Endodermal cell (in vitro differentiated cells): ENCODE measurements at regions not wholly inside any gene's neighbourhood (a gene's known extent, or its start where the extent isn't known, plus 50 kb on each side); places are given as distances from the start of the nearest gene placed in this dataset.

Experiments
- DNase-seq: peaks from one replicate; pipeline ENCODE4 v3.0.0-alpha.2; 2017
- H3K27ac ChIP-seq: 2 replicates; pipeline ENCODE4 v1.5.1; 2013; ENCODE audit warnings: mild to moderate bottlenecking, low read depth, low read length, moderate library complexity
- H3K27me3 ChIP-seq: 2 replicates; pipeline ENCODE4 v1.6.1; 2013; ENCODE audit warnings: mild to moderate bottlenecking, low read length, moderate library complexity; ENCODE audit not compliant: insufficient read depth, control insufficient read depth, poor library complexity, severe bottlenecking
- H3K36me3 ChIP-seq: 2 replicates; pipeline ENCODE4 v1.7.0; 2013; ENCODE audit warnings: mild to moderate bottlenecking, low read length, moderate library complexity; ENCODE audit not compliant: control insufficient read depth, insufficient read depth
- H3K4me1 ChIP-seq: one replicate; pipeline ENCODE4 v1.7.0; 2013; ENCODE audit warnings: low read length; ENCODE audit not compliant: control insufficient read depth, insufficient read depth
- H3K4me3 ChIP-seq: 2 replicates; pipeline ENCODE4 v1.5.1; 2013; ENCODE audit warnings: mild to moderate bottlenecking, low read length, moderate library complexity
- H3K9ac ChIP-seq: 2 replicates; pipeline ENCODE4 v1.6.1; 2013; ENCODE audit warnings: mild to moderate bottlenecking, low read length, moderate library complexity; ENCODE audit not compliant: poor library complexity, severe bottlenecking; ENCODE audit errors: extremely low read depth
- H3K9me3 ChIP-seq: 2 replicates; pipeline ENCODE4 v1.6.1; 2013; ENCODE audit warnings: mild to moderate bottlenecking, low read length, moderate library complexity; ENCODE audit not compliant: control insufficient read depth
- H3K27ac Mint-ChIP-seq: 2 replicates; pipeline ENCODE4 v1.8.0; 2020; ENCODE audit warnings: mixed read lengths
- H3K27me3 Mint-ChIP-seq: 2 replicates; pipeline ENCODE4 v1.8.0; 2021; ENCODE audit warnings: mild to moderate bottlenecking, mixed read lengths; ENCODE audit not compliant: insufficient read depth
- H3K36me3 Mint-ChIP-seq: 2 replicates; pipeline ENCODE4 v1.8.0; 2020; ENCODE audit warnings: low read depth, mixed read lengths
- H3K4me1 Mint-ChIP-seq: 2 replicates; pipeline ENCODE4 v1.8.0; 2020; ENCODE audit warnings: mixed read lengths
- H3K4me3 Mint-ChIP-seq: 2 replicates; pipeline ENCODE4 v1.8.0; 2020; ENCODE audit warnings: mild to moderate bottlenecking, moderate library complexity, mixed read lengths
- H3K9me3 Mint-ChIP-seq: 2 replicates; pipeline ENCODE4 v1.8.0; 2020; ENCODE audit warnings: mild to moderate bottlenecking, mixed read lengths
- WGBS, 2 experiments: methylation state at CpG; one replicate each; pipeline versions ENCODE4 v1.1.5 to v1.1.7; 2013; ENCODE audit warnings: missing lambda C conversion rate in 2 of 2, mixed read lengths in 1 of 2; ENCODE audit not compliant: insufficient coverage in 1 of 2, insufficient read length in 1 of 2; 5-methylcytosine and 5-hydroxymethylcytosine counted together
- TF ChIP-seq, protein P1 (sequence below): fragments of 200-600 bp; sonication (generic); conservative IDR thresholded peaks from 2 replicates; pipeline ENCODE4 v1.5.0; 2021; ENCODE audit warnings: antibody characterized with exemption, mild to moderate bottlenecking

DNA sequence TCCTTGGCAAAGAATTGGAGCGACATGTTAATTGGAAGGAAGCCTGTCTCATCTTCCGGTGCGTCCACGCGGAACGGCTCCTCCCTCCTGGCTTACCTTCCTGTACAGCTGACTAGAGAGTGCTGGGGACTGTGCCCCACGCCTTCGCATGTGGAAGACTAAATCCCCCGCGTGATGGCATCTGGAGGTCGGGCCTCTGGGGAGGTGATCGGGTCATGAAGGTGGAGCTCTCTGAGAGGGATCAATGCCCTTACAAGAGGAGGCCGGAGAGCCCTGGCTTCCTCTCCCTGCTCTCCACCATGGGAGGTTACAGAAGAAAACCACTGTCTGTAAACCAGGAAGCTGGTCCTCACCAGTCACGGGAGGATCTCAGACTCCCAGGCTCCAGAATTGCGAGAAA is 104.1 kb upstream of the OTOS start:
- no peak overlapping the region for H3K27ac ChIP-seq
- no peaks in the 10 kb centered on the region for H3K36me3 Mint-ChIP-seq
- no peaks in the 10 kb centered on the region for H3K4me1 ChIP-seq
- peaks cover 21% of the 10 kb centered on the region for H3K27me3 ChIP-seq
- H3K27me3 Mint-ChIP-seq, result peaks cover 15% of the 10 kb centered on the region
- TF ChIP-seq, protein P1, sequence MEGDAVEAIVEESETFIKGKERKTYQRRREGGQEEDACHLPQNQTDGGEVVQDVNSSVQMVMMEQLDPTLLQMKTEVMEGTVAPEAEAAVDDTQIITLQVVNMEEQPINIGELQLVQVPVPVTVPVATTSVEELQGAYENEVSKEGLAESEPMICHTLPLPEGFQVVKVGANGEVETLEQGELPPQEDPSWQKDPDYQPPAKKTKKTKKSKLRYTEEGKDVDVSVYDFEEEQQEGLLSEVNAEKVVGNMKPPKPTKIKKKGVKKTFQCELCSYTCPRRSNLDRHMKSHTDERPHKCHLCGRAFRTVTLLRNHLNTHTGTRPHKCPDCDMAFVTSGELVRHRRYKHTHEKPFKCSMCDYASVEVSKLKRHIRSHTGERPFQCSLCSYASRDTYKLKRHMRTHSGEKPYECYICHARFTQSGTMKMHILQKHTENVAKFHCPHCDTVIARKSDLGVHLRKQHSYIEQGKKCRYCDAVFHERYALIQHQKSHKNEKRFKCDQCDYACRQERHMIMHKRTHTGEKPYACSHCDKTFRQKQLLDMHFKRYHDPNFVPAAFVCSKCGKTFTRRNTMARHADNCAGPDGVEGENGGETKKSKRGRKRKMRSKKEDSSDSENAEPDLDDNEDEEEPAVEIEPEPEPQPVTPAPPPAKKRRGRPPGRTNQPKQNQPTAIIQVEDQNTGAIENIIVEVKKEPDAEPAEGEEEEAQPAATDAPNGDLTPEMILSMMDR, result no peak
- H3K4me1 Mint-ChIP-seq, result no peaks in the 10 kb centered on the region
- no peak for DNase-seq
- no peak overlapping the region for H3K9ac ChIP-seq
- H3K27ac Mint-ChIP-seq, result no peak overlapping the region
- WGBS, 2 experiments, result 88 to 89% methylated on average over 15 of the region's 15 CpGs
- H3K4me3 ChIP-seq, result no peak overlapping the region
- no peak overlapping the region for H3K4me3 Mint-ChIP-seq
- no peaks in the 10 kb centered on the region for H3K36me3 ChIP-seq
- no peaks in the 10 kb centered on the region for H3K9me3 Mint-ChIP-seq
- no peaks in the 10 kb centered on the region for H3K9me3 ChIP-seq

DNA sequence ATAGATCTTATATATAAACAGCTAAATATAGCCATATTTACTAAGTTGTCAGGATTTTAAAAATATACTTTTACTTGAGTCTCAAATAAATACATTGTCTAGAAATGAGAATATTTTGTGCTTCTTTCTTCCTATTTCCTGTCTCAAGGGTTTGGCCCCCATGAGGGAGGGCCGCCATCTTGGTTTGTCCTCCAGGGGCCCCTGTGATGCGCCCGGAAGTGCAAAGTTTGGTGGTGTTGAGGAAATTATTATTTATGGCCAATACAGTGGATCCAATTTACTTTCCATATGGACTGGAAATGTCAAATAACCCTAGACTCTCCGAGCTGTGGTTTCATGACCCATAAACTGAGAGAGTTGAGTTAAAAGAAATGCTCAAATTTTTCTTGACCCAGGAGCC is 104.7 kb upstream of the OTOS start:
- H3K4me1 Mint-ChIP-seq, result no peaks in the 10 kb centered on the region
- WGBS, 2 experiments, result 82% methylated on average over 4 of the region's 4 CpGs; no CpG with 5 or more reads in 1 of the 2 experiments
- H3K4me3 Mint-ChIP-seq, result no peak overlapping the region
- H3K27me3 Mint-ChIP-seq, result peaks cover 10% of the 10 kb centered on the region
- TF ChIP-seq, protein P1, result no peak
- Histone ChIP-seq H3K4me3 (no peak overlapping the region), H3K27me3 (peaks cover 14% of the 10 kb centered on the region), H3K4me1 (no peaks in the 10 kb centered on the region), H3K9me3 (no peaks in the 10 kb centered on the region), H3K36me3 (no peaks in the 10 kb centered on the region), H3K27ac (no peak overlapping the region), H3K9ac (no peak overlapping the region)
- no peaks in the 10 kb centered on the region for H3K9me3 Mint-ChIP-seq
- H3K36me3 Mint-ChIP-seq, result no peaks in the 10 kb centered on the region
- H3K27ac Mint-ChIP-seq, result no peak overlapping the region
- no peak for DNase-seq

DNA sequence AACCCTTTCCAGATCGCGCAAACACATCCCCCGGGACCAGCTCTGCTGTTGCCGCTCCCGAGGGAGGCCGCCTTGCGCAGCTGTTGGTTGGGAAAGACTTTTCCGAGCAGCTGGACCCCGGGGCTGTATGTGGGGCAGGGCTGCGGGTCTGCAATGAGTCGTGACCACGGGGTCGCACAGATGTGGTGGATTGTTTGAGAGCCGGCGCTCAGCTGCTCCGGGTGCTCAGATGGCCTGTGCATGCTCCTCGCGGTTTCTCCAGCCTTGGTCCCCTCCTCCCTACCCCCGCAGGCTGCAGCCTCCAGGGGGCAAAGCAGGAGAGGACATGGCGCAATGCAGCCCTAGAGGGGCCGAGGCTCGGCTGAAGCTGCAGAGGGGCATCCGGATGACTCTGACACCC is 105.2 kb upstream of the OTOS start:
- DNase-seq, result no peak
- no peaks in the 10 kb centered on the region for H3K4me1 ChIP-seq
- WGBS, 2 experiments, result 94 to 100% methylated on average over 9 to 23 of the region's 23 CpGs
- H3K4me1 Mint-ChIP-seq, result no peaks in the 10 kb centered on the region
- H3K27ac ChIP-seq, result no peak overlapping the region
- H3K27me3 ChIP-seq, result peaks cover 11% of the 10 kb centered on the region
- H3K4me3 ChIP-seq, result no peak overlapping the region
- TF ChIP-seq, protein P1, result no peak
- no peaks in the 10 kb centered on the region for H3K9me3 ChIP-seq
- H3K9me3 Mint-ChIP-seq, result no peaks in the 10 kb centered on the region
- no peak overlapping the region for H3K4me3 Mint-ChIP-seq
- H3K27ac Mint-ChIP-seq, result no peak overlapping the region
- H3K9ac ChIP-seq, result no peak overlapping the region
- no peaks in the 10 kb centered on the region for H3K36me3 Mint-ChIP-seq
- H3K36me3 ChIP-seq, result no peaks in the 10 kb centered on the region
- peaks cover 6% of the 10 kb centered on the region for H3K27me3 Mint-ChIP-seq
